GM12874 (cell line): ENCODE measurements at regions not wholly inside any gene's neighbourhood (a gene's known extent, or its start where the extent isn't known, plus 50 kb on each side); places are given as distances from the start of the nearest gene placed in this dataset.

Experiments
- TF ChIP-seq, protein P1 (sequence below): IDR thresholded peaks from 2 replicates; pipeline ENCODE4 v1.5.1; 2011; ENCODE audit warnings: low read depth, mild to moderate bottlenecking, control low read depth, low read length, moderate library complexity; ENCODE audit not compliant: insufficient read depth

DNA sequence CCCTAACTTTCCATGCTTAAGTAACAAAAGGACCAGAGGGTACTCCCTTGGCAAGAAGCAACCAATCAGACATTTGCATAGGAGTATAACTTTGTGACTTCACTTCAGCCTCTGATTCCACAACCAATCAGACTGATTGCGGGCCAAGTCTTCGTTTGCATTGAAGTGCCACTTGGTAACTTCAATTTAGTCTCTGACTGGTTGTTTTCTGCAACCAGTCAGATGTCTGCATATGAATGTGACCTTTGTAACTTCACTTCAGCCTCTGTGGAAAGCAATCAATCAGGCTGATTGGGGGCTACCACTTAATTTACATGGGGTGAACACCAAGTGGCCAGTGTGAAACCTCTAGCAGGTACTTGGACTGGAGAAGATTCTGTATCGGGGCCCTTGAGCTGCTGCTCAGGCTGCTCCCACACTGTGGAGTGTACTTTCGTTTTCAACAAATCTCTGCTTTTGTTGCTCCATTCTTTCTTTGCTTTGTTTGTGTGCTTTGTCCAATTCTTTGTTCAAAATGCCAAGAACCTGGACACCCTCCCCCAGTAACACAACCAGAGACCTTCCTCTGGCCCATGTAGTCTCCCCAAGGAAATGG is 241.5 kb downstream of the ACKR3 start:
- TF ChIP-seq, protein P1, sequence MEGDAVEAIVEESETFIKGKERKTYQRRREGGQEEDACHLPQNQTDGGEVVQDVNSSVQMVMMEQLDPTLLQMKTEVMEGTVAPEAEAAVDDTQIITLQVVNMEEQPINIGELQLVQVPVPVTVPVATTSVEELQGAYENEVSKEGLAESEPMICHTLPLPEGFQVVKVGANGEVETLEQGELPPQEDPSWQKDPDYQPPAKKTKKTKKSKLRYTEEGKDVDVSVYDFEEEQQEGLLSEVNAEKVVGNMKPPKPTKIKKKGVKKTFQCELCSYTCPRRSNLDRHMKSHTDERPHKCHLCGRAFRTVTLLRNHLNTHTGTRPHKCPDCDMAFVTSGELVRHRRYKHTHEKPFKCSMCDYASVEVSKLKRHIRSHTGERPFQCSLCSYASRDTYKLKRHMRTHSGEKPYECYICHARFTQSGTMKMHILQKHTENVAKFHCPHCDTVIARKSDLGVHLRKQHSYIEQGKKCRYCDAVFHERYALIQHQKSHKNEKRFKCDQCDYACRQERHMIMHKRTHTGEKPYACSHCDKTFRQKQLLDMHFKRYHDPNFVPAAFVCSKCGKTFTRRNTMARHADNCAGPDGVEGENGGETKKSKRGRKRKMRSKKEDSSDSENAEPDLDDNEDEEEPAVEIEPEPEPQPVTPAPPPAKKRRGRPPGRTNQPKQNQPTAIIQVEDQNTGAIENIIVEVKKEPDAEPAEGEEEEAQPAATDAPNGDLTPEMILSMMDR: no peak

DNA sequence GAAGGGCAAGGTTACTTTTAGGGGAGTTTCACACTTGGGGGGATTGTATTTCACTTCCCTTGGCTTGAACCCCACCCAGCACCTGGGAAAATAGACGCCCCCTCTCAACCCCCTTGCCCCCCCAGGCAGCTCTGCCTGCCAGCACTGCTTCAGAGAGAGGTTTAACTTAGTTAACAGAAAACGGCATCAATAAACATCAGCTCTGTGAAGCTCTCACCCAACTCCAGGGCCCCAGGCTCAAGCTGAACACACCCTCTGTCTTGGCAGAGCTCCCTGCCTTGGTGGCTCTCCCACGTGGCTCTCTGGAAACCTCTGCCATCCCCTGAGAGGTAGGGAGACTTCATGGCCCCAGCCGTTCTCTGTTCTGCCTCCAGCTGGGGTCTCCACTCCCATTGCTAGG is 244.1 kb downstream of the ACKR3 start:
- TF ChIP-seq, protein P1: no peak

DNA sequence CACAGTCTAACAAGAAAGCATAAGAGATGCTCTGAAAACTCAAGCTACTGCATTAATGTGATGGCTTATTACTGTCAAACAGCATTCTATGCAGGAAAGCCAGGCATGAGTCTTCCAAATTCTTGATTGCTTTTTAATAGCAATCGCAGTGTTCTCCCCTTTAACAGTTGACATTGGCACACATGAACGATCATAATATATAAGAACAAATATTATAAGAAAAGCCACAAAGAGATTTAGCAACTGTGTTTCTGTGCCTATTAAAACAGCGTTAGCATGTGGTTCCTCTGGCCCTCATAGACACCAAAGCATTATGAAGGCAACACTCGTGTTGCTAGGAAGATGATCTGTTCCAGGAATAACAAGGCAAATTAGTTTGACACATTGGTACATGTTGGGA is 245.0 kb downstream of the ACKR3 start:
- TF ChIP-seq, protein P1: no peak

DNA sequence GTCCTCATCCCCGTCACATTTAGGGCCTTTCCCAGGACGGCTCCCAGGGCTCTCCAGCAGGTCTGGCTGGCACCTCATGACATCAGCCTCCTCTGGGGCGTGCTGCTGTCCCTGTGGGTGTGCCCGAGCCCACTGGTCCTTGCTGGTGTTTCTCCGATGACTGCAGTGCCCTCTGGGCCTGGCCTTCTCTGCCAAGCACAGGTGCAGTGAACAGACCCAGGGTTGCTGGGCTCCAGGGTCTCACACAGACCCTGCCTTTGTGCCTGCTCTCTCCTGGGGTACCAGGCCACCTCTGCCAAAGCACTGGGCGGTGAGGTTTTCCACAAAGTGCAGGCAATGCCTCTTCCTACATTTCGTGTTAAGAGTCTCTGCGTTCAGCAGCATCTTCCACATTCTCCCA is 246.1 kb downstream of the ACKR3 start:
- TF ChIP-seq, protein P1: no peak

DNA sequence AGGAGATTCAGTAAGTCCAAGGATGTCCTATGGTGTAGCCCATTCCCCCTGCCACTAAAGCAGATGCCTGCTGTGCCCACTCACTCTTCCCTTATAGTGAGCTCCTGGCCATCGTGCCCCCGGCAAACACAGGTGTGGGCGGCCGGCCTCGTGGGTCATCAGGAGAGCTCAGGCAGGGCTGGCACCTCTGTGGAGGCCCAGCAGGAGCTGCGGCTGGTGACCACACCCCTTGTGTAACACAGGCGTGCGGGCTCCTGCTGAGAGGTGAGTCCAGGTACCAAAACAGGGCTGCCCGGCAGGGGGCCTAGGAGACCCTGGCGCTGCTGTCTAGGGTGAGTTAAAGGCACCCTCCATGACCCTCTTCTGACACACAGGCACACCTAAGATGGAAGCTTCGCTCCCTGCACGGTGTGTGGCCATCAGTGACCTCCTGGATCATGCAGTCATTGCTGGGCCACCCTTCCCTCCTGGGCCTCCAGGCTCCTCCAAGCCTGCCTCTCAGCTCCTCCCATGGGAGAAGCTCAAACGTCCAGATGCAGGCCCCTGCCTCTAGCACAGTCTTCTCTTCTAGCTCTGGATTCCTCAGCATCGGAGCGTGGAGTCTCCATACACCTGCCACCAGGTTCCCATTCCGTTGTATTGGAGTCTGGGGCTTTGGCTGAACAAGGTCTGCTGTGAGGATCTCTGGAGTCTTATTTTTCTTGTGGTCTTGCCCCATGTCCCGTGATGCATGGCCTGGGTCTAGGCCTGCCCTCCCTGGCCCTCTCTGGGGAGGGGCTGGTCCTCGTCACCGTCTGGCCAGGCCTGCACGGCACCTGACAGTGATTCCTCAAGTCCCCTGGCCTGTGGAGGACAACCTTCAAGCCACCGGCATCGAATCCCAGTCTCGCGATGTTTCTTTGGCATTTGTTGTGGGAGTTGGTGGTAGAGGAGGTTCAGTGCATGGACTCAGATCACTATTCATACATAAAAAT is 246.9 kb downstream of the ACKR3 start:
- TF ChIP-seq, protein P1: no peak

DNA sequence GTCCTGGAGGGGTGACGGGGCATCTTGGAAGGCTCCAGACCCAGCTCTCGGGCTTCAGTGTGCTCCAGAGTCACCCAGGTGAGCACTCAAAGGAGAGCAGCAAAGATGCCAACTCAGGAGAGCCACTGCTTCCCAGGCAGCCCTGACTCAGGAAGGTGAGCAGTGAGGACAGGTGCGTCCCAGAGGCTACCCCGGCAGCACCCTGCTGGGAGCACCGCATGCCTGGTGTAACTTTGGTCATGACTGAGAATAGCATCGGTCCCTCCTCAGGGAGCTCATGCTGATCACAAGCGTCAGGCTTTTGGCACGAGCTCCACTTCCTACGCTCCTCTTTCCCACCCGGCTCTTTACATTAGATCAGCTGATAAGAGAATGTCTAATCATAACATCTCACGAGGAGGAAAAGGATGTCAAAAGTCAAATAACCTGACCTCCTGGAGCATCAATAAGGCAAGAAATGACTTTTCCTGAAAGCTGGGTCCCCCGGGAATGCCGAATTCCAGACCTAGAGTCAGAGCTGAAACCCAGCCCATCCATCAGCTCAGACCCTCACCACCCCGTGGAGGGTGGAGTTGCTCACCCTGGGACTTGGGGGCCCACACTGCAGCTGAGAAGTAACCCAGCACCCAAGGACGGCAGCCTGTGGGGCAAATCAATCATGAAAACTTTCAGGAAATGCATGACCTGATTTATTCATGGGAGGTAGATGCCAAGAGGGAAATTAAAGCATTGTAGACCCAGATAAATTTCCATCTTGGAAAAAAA is 248.8 kb downstream of the ACKR3 start:
- TF ChIP-seq, protein P1: no peak
